Stomach (tissue), 8 donors: ENCODE measurements at regions not wholly inside any gene's neighbourhood (a gene's known extent, or its start where the extent isn't known, plus 50 kb on each side); places are given as distances from the start of the nearest gene placed in this dataset.

ENCODE experiments used
- DNase-seq, 2 donors: peaks; one replicate each; pipeline versions ENCODE4 v3.0.0 to v3.0.0-alpha.2; 2013 to 2019
- H3K27ac ChIP-seq, 5 donors: fragments of 200-600 bp in 4 of 5; sonication (generic) in 4 of 5; one replicate each; pipeline ENCODE4 v1.5.1; 2013 to 2019; ENCODE audit warnings: mild to moderate bottlenecking in 1 of 5, moderate library complexity in 1 of 5
- H3K27me3 ChIP-seq, 3 donors: fragments of 200-600 bp; sonication (generic); one replicate each; pipeline ENCODE4 v1.5.1; 2017 to 2019; ENCODE audit warnings: mixed run types in 1 of 3
- H3K36me3 ChIP-seq, 4 donors: fragments of 200-600 bp; sonication (generic); 1 replicate in 3 of 4; 2 replicates in 1 of 4; pipeline ENCODE4 v1.5.1; 2016 to 2019
- H3K4me1 ChIP-seq, 4 donors: fragments of 200-600 bp; sonication (generic); one replicate each; pipeline ENCODE4 v1.5.1; 2016 to 2019
- H3K4me3 ChIP-seq, 4 donors: fragments of 200-600 bp; sonication (generic) in 3 of 4; one replicate each; pipeline ENCODE4 v1.5.1; 2016 to 2019; ENCODE audit warnings: mild to moderate bottlenecking in 1 of 4
- H3K9me3 ChIP-seq, 4 donors: fragments of 200-600 bp; sonication (generic); one replicate each; pipeline ENCODE4 v1.5.1; 2016 to 2019
- CTCF ChIP-seq, 7 experiments: fragments of 450-650 bp in 4 of 7; fragments of 200-600 bp in 3 of 7; sonication (generic) in 3 of 7; IDR thresholded peaks; one replicate each; pipeline ENCODE4 v1.5.1; 2016 to 2019; ENCODE audit warnings: antibody characterized with exemption in 7 of 7, control low read depth in 2 of 7, mild to moderate bottlenecking in 1 of 7
- EP300 ChIP-seq: sonication (generic); formaldehyde crosslinking; IDR thresholded peaks from one replicate; pipeline ENCODE4 v1.6.1; 2017; ENCODE audit warnings: antibody characterized with exemption
- POLR2A ChIP-seq, 4 donors: fragments of 450-650 bp; IDR thresholded peaks; one replicate each; pipeline ENCODE4 v1.6.1; 2016; ENCODE audit warnings: antibody characterized with exemption in 4 of 4, control low read depth in 2 of 4, mild to moderate bottlenecking in 1 of 4, moderate library complexity in 1 of 4
- POLR2AphosphoS5 ChIP-seq, 3 donors: sonication (generic); formaldehyde crosslinking; IDR thresholded peaks; one replicate each; pipeline ENCODE4 v1.6.1; 2016; ENCODE audit warnings: antibody characterized with exemption in 3 of 3
- WGBS, 5 donors: extraction: QIAGEN DNeasy Blood & Tissue Kit in 3 of 5; methylation state at CpG; one replicate each; pipeline versions ENCODE4 v1.1.5 to v1.1.7; 2013 to 2018; 5-methylcytosine and 5-hydroxymethylcytosine counted together
- intact Hi-C: fragments of 100-400 bp; cut with DNase I; formaldehyde crosslinking; loops from one replicate; pipeline ENCODE4 v1.15.1; 2023; ENCODE audit warnings: low total_unique reads
- donor health status: healthy with polysubstance abuse.
- donor health status: Bipolar disorder and iron deficiency.
- donor health status: healthy.

- intact Hi-C loops = no loop called here
- TF ChIP-seq POLR2A (IDR thresholded peaks at IDR 0.05) = no peak
- TF ChIP-seq POLR2AphosphoS5 (IDR thresholded peaks at IDR 0.05) = no peak
- no peak for TF ChIP-seq EP300
- no peak for TF ChIP-seq CTCF (IDR thresholded peaks at IDR 0.05)
- Histone ChIP-seq H3K4me3 (no peak overlapping the region), H3K9me3 (no peaks in the 10 kb centered on the region), H3K4me1 (peaks cover 0 to 13% (median 6%) of the 10 kb centered on the region in 4 donors), H3K36me3 (no peaks in the 10 kb centered on the region), H3K27me3 (no peaks in the 10 kb centered on the region), H3K27ac (no peak overlapping the region)
- WGBS, 5 donors = 82 to 100% (median 91%) methylated on average over 1 of the region's 1 CpG
- no peak for DNase-seq
Observed at GRCh38 chr10:32147730-32148129, 91.5 kb upstream of the KIF5B start.

GRCh38 chr10:32146166-32146565, 89.9 kb upstream of the KIF5B start:
- Histone ChIP-seq H3K36me3 (no peaks in the 10 kb centered on the region), H3K27me3 (no peaks in the 10 kb centered on the region), H3K9me3 (no peaks in the 10 kb centered on the region), H3K4me3 (no peak overlapping the region), H3K27ac (no peak overlapping the region), H3K4me1 (peaks cover 0 to 13% (median 6%) of the 10 kb centered on the region in 4 donors)
- intact Hi-C loops = no loop called here
- no peak for TF ChIP-seq EP300
- WGBS, 5 donors = 91 to 96% (median 94%) methylated on average over 4 of the region's 4 CpGs
- no peak for DNase-seq

- intact Hi-C loops = no loop called here
- no peak for TF ChIP-seq POLR2AphosphoS5 (IDR thresholded peaks at IDR 0.05)
- TF ChIP-seq EP300 = no peak
- TF ChIP-seq POLR2A (IDR thresholded peaks at IDR 0.05) = no peak
- TF ChIP-seq CTCF (IDR thresholded peaks at IDR 0.05) = no peak
- no peak for DNase-seq
- Histone ChIP-seq H3K4me1 (peaks cover 0 to 15% (median 9%) of the 10 kb centered on the region in 4 donors), H3K4me3 (no peak overlapping the region), H3K36me3 (no peaks in the 10 kb centered on the region), H3K9me3 (no peaks in the 10 kb centered on the region), H3K27ac (no peak overlapping the region), H3K27me3 (no peaks in the 10 kb centered on the region)
- 71 to 79% (median 73%) methylated on average over 10 of the region's 10 CpGs for WGBS, 5 donors
Observed at GRCh38 chr10:32144817-32145688, 88.8 kb upstream of the KIF5B start.

GRCh38 chr10:32143302-32143847, 87.2 kb upstream of the KIF5B start:
- H3K36me3 ChIP-seq = no peaks in the 10 kb centered on the region
- H3K4me1 ChIP-seq = peaks cover 6 to 19% (median 16%) of the 10 kb centered on the region in 4 donors
- 81 to 96% (median 93%) methylated on average over 7 of the region's 7 CpGs for WGBS, 5 donors
- TF ChIP-seq CTCF (IDR thresholded peaks at IDR 0.05) = no peak
- no peak for TF ChIP-seq EP300
- TF ChIP-seq POLR2AphosphoS5 (IDR thresholded peaks at IDR 0.05) = no peak
- TF ChIP-seq POLR2A (IDR thresholded peaks at IDR 0.05) = no peak
- H3K9me3 ChIP-seq = no peaks in the 10 kb centered on the region
- H3K27ac ChIP-seq = no peak overlapping the region
- intact Hi-C loops = no loop called here
- no peak for DNase-seq
- no peaks in the 10 kb centered on the region for H3K27me3 ChIP-seq
- H3K4me3 ChIP-seq = no peak overlapping the region

- TF ChIP-seq CTCF (IDR thresholded peaks at IDR 0.05) (no peak), POLR2A (IDR thresholded peaks at IDR 0.05) (no peak), EP300 (no peak), POLR2AphosphoS5 (IDR thresholded peaks at IDR 0.05) (no peak)
- Histone ChIP-seq H3K36me3 (no peaks in the 10 kb centered on the region), H3K9me3 (no peaks in the 10 kb centered on the region), H3K4me1 (peaks cover 6 to 19% (median 16%) of the 10 kb centered on the region in 4 donors), H3K27ac (no peak overlapping the region), H3K4me3 (no peak overlapping the region), H3K27me3 (no peaks in the 10 kb centered on the region)
- 89 to 97% (median 95%) methylated on average over 2 of the region's 2 CpGs for WGBS, 5 donors
- DNase-seq = no peak
- intact Hi-C loops = no loop called here
Observed at GRCh38 chr10:32142646-32143045, 86.4 kb upstream of the KIF5B start.
